SK-N-SH (cell line): ENCODE measurements at regions not wholly inside any gene's neighbourhood (a gene's known extent, or its start where the extent isn't known, plus 50 kb on each side); places are given as distances from the start of the nearest gene placed in this dataset.

Source experiments
- CTCF ChIA-PET: fragments of 300-600, 350-600 bp; formaldehyde crosslinking; extraction: SDS; loops from one replicate; lab custom pipeline; 2021; lab: Yijun Ruan, JAX
- POLR2A ChIA-PET: fragments of 350-600 bp; sonication (Branson Sonifier 250); formaldehyde crosslinking; extraction: SDS; loops from one replicate; lab custom pipeline; 2020; ENCODE audit warnings: antibody characterized with exemption, inconsistent platforms; lab: Yijun Ruan, JAX
- DNase-seq: peaks from one replicate; pipeline ENCODE4 v3.0.0; 2012
- H2AFZ ChIP-seq: fragments of 200-600 bp; sonication (generic); 2 replicates; pipeline ENCODE4 v1.8.1; 2016; ENCODE audit warnings: antibody characterized with exemption, mild to moderate bottlenecking, low read depth
- H3F3A ChIP-seq: fragments of 200-600 bp; sonication (generic); replicated peaks from 2 replicates; pipeline ENCODE3; 2016; ENCODE audit warnings: antibody characterized with exemption, mild to moderate bottlenecking; ENCODE audit not compliant: insufficient read depth
- H3K27ac ChIP-seq, 2 experiments: fragments of 200-500 bp in 1 of 2; fragments of 200-600 bp in 1 of 2; sonication (Bioruptor generic) in 1 of 2; sonication (generic), shearing (Covaris generic) in 1 of 2; 2 replicates each; pipeline versions ENCODE4 v1.5.1 to v1.6.1; 2014 to 2016; ENCODE audit warnings: low read depth in 2 of 2, inconsistent platforms in 1 of 2, low read length in 1 of 2, mild to moderate bottlenecking in 1 of 2, mixed read lengths in 1 of 2
- H3K27me3 ChIP-seq: fragments of 200-600 bp; sonication (generic), shearing (Covaris generic); 2 replicates; pipeline ENCODE4 v1.6.1; 2016; ENCODE audit warnings: mixed run types; ENCODE audit not compliant: insufficient read depth
- H3K36me3 ChIP-seq, 2 experiments: fragments of 200-500 bp in 1 of 2; fragments of 200-600 bp in 1 of 2; sonication (Bioruptor generic) in 1 of 2; sonication (generic) in 1 of 2; replicated peaks in 1 of 2; 2 replicates each; pipeline versions ENCODE3 to v1.5.1; 2014 to 2016; ENCODE audit warnings: low read length in 1 of 2, mild to moderate bottlenecking in 1 of 2; ENCODE audit not compliant: insufficient read depth in 2 of 2, control insufficient read depth in 1 of 2
- H3K4me1 ChIP-seq, 2 experiments: fragments of 200-500 bp in 1 of 2; fragments of 200-600 bp in 1 of 2; sonication (Bioruptor generic) in 1 of 2; sonication (generic), shearing (Covaris generic) in 1 of 2; 2 replicates each; pipeline versions ENCODE4 v1.5.1 to v1.6.1; 2014 to 2016; ENCODE audit warnings: low read depth in 1 of 2, low read length in 1 of 2, mixed run types in 1 of 2; ENCODE audit not compliant: insufficient read depth in 2 of 2, control insufficient read depth in 1 of 2
- H3K4me2 ChIP-seq: fragments of 200-600 bp; sonication (generic), shearing (Covaris generic); 2 replicates; pipeline ENCODE4 v1.6.1; 2017; ENCODE audit warnings: mixed run types
- H3K4me3 ChIP-seq, 2 experiments: fragments of 200-500 bp in 1 of 2; fragments of 200-600 bp in 1 of 2; sonication (Bioruptor generic) in 1 of 2; sonication (generic), shearing (Covaris generic) in 1 of 2; 2 replicates each; pipeline versions ENCODE4 v1.5.1 to v1.8.1; 2014 to 2016; ENCODE audit warnings: low read depth in 2 of 2, inconsistent platforms in 1 of 2, low read length in 1 of 2, mild to moderate bottlenecking in 1 of 2, mixed read lengths in 1 of 2, moderate library complexity in 1 of 2
- H3K79me2 ChIP-seq: fragments of 200-600 bp; sonication (generic); 2 replicates; pipeline ENCODE4 v1.8.1; 2017; ENCODE audit warnings: mild to moderate bottlenecking; ENCODE audit not compliant: insufficient read depth
- H3K9ac ChIP-seq: fragments of 200-600 bp; sonication (generic); 2 replicates; pipeline ENCODE4 v1.6.1; 2017; ENCODE audit warnings: mixed run types
- H3K9me2 ChIP-seq: fragments of 200-600 bp; sonication (generic); 2 replicates; pipeline ENCODE4 v1.6.1; 2017; ENCODE audit warnings: mixed run types
- H3K9me3 ChIP-seq: fragments of 200-600 bp; sonication (generic); 2 replicates; pipeline ENCODE4 v1.6.1; 2017; ENCODE audit warnings: mixed run types, mild to moderate bottlenecking, moderate library complexity
- H4K20me1 ChIP-seq: fragments of 200-600 bp; sonication (generic); 2 replicates; pipeline ENCODE4 v1.6.1; 2017; ENCODE audit warnings: mild to moderate bottlenecking, mixed run types; ENCODE audit not compliant: insufficient read depth
- CHD2 ChIP-seq: fragments of 150-350 bp; IDR thresholded peaks from 2 replicates; pipeline ENCODE4 v1.6.1; 2018; ENCODE audit warnings: low read length; ENCODE audit not compliant: partially characterized antibody
- CTCF ChIP-seq: fragments of 200-600 bp; sonication (generic); IDR thresholded peaks from 2 replicates; pipeline ENCODE4 v1.6.1; 2017; ENCODE audit warnings: antibody characterized with exemption, mild to moderate bottlenecking, moderate library complexity
- FOXJ3 ChIP-seq: sonication (generic); formaldehyde crosslinking; IDR thresholded peaks from 2 replicates; pipeline ENCODE4 v1.5.1; 2020; ENCODE audit warnings: mild to moderate bottlenecking, missing genetic modification reagents
- FOXM1 ChIP-seq: IDR thresholded peaks from 2 replicates; pipeline ENCODE4 v1.4.0; 2012; ENCODE audit warnings: low read depth, mild to moderate bottlenecking
- GABPA ChIP-seq: IDR thresholded peaks from 2 replicates; pipeline ENCODE4 v1.4.0; 2012; ENCODE audit warnings: low read depth, mild to moderate bottlenecking
- MAX ChIP-seq: IDR thresholded peaks from 2 replicates; pipeline ENCODE4 v1.4.0; 2012; ENCODE audit warnings: low read depth
- MEF2A ChIP-seq: IDR thresholded peaks from 2 replicates; pipeline ENCODE4 v1.4.0; 2012; ENCODE audit warnings: low read depth, borderline replicate concordance
- PBX3 ChIP-seq: IDR thresholded peaks from 2 replicates; pipeline ENCODE4; 2012
- RAD21 ChIP-seq: IDR thresholded peaks from 2 replicates; pipeline ENCODE4 v1.6.1; 2012; ENCODE audit warnings: mild to moderate bottlenecking, low read length
- RCOR1 ChIP-seq: fragments of 150-350 bp; IDR thresholded peaks from 2 replicates; pipeline ENCODE4 v1.6.1; 2017; ENCODE audit warnings: antibody characterized with exemption, low read length
- REST ChIP-seq: IDR thresholded peaks from 2 replicates; pipeline ENCODE4 v1.6.1; 2012; ENCODE audit warnings: mild to moderate bottlenecking, low read depth, low read length, moderate library complexity
- RXRA ChIP-seq: IDR thresholded peaks from 2 replicates; pipeline ENCODE4 v1.4.0; 2012; ENCODE audit warnings: low read depth, mild to moderate bottlenecking, borderline replicate concordance
- SIN3A ChIP-seq: IDR thresholded peaks from 2 replicates; pipeline ENCODE4 v1.6.1; 2012; ENCODE audit warnings: low read depth, mild to moderate bottlenecking, low read length, moderate library complexity, borderline replicate concordance
- TEAD4 ChIP-seq: IDR thresholded peaks from 2 replicates; pipeline ENCODE4 v1.4.0; 2012; ENCODE audit warnings: mild to moderate bottlenecking, borderline replicate concordance; ENCODE audit not compliant: insufficient read depth
- USF1 ChIP-seq: IDR thresholded peaks from 2 replicates; pipeline ENCODE4 v1.4.0; 2012; ENCODE audit warnings: low read depth, borderline replicate concordance
- YY1 ChIP-seq: IDR thresholded peaks from 2 replicates; pipeline ENCODE4 v1.4.0; 2012; ENCODE audit warnings: low read depth, mild to moderate bottlenecking
- ZBTB33 ChIP-seq: IDR thresholded peaks from 2 replicates; pipeline ENCODE4 v1.4.0; 2012; ENCODE audit warnings: low read depth, borderline replicate concordance
- WGBS: methylation state at CpG from one replicate; pipeline ENCODE4 v1.1.6; 2017; ENCODE audit warnings: low lambda C conversion rate; 5-methylcytosine and 5-hydroxymethylcytosine counted together

GRCh38 chr3:5309171-5309570 is 121.7 kb downstream of the EDEM1 start:
- no peak for DNase-seq
- Histone ChIP-seq H3K27me3 (no peaks in the 10 kb centered on the region), H3K36me3 (no peaks in the 10 kb centered on the region), H3K27ac (no peak overlapping the region), H3K4me3 (no peak overlapping the region), H2AFZ (no peak overlapping the region), H3K4me2 (no peak overlapping the region), H3K9ac (no peak overlapping the region), H3K9me2 (no peaks in the 10 kb centered on the region), H3K9me3 (no peaks in the 10 kb centered on the region), H3K4me1 (no peaks in the 10 kb centered on the region), H4K20me1 (no peaks in the 10 kb centered on the region), H3F3A (no peaks in the 10 kb centered on the region), H3K79me2 (no peaks in the 10 kb centered on the region)
- CTCF ChIA-PET = no interaction called here
- 38% methylated on average over 4 of the region's 4 CpGs for WGBS
- POLR2A ChIA-PET = no interaction called here
- no peak for TF ChIP-seq RAD21
- no peak for TF ChIP-seq GABPA
- no peak for TF ChIP-seq FOXJ3 (CRISPR knock-in tag)
- no peak for TF ChIP-seq CHD2

- WGBS = 13% methylated on average over 3 of the region's 3 CpGs
These were observed 122.1 kb downstream of the EDEM1 start for GRCh38 chr3:5309602-5310001.

More at GRCh38 chr3:5309602-5310001, 122.1 kb downstream of the EDEM1 start:
- H3F3A ChIP-seq = no peaks in the 10 kb centered on the region
- H3K4me3 ChIP-seq = no peak overlapping the region
- POLR2A ChIA-PET = no interaction called here
- no peak overlapping the region for H3K9ac ChIP-seq
- H3K9me3 ChIP-seq = no peaks in the 10 kb centered on the region
- TF ChIP-seq FOXM1 = no peak
- TF ChIP-seq CTCF = no peak
- TF ChIP-seq CHD2 = no peak
- TF ChIP-seq MAX = no peak
- no peak for TF ChIP-seq YY1
- TF ChIP-seq FOXJ3 (CRISPR knock-in tag) = no peak
- TF ChIP-seq TEAD4 = no peak
- no peak for TF ChIP-seq PBX3
- no peak for TF ChIP-seq REST
- TF ChIP-seq SIN3A = no peak
- no peak for TF ChIP-seq RXRA
- no peak for TF ChIP-seq MEF2A
- TF ChIP-seq ZBTB33 = no peak
- no peak for TF ChIP-seq RCOR1
- no peak for TF ChIP-seq USF1
- DNase-seq = no peak
- H3K27ac ChIP-seq = no peak overlapping the region
- H2AFZ ChIP-seq = no peak overlapping the region
- no peak overlapping the region for H3K4me2 ChIP-seq
- H3K79me2 ChIP-seq = no peaks in the 10 kb centered on the region
- CTCF ChIA-PET = no interaction called here
- no peaks in the 10 kb centered on the region for H3K9me2 ChIP-seq
- no peaks in the 10 kb centered on the region for H3K4me1 ChIP-seq
- no peaks in the 10 kb centered on the region for H4K20me1 ChIP-seq
- H3K27me3 ChIP-seq = no peaks in the 10 kb centered on the region
- H3K36me3 ChIP-seq = no peaks in the 10 kb centered on the region
